T-helper 2 cell (primary cell): ENCODE measurements at regions not wholly inside any gene's neighbourhood (a gene's known extent, or its start where the extent isn't known, plus 50 kb on each side); places are given as distances from the start of the nearest gene placed in this dataset.
A peak's percentile ranks its signal among the peaks of the same experiment; 100 is the strongest.

ENCODE experiments used
- DNase-seq, 5 experiments: peaks; one replicate each; pipeline versions ENCODE4 v3.0.0 to v3.0.0-alpha.2; 2012 to 2022

DNA sequence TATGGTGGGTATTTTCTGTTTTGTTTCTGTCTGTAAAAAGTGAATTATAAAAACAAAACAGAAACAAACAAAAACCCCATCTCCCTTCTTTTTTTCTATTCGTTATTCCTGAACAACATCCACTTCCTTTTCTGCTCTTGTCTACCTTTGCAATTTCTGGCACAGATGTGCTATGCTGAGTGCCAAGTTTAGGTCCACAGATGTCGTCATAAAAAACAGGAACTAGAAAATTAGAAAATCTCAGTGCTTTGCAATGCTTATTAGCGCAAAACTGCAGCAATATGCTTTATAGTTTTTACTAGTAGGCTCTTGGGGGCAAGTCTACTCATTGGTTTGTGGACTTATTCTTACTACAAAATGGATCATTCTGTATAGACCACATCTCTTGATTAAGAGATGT, 94.2 kb upstream of the PRKCQ start:
- no peak for DNase-seq

DNA sequence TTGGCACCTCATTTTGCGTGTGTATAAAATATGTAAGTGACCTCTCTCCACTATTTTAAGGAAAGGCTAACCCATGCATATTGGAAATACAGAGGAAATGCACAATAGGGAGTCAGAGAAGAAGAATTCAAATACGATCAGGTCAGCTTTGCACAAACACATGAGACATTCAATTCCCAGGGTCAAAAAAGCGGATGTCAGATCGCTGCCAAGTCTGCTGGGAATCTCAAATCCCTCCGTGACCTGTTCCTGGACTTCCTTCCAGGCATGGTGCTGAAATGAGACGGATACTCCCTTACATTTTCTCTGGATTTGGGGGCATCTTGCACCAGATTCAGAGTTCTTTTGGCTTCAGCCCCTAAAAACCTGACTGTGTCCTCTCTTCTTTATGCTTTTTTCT, 91.9 kb upstream of the PRKCQ start:
- DNase-seq: no peak

DNA sequence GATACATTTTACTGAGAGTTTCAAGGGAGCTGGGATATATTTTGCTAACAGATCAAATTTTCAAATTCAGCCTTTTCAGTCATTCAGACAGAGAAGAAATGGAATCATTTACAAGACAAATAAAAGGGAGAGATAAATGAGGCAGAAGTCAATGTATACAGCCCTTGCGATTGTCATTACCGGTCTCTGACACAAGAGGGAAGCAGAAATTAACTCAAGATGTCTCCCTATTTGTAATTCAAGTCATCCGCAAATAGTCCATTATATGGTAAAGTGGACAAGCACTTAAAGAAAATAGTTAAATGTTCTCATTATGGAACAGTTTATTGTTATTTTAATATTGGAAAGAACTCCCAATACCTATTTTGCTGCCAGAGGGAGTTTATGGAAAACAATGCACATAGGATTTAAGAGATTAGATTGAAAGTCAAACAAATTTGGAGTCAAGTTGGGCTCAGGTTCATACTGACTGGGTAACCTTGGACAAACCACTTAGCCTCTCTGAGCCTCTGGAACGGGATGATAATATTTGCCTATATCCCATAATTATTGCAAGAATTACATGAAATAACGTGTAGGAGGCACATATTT, 89.3 kb upstream of the PRKCQ start:
- DNase-seq: peak in 1 of 5 experiments; percentile 71

DNA sequence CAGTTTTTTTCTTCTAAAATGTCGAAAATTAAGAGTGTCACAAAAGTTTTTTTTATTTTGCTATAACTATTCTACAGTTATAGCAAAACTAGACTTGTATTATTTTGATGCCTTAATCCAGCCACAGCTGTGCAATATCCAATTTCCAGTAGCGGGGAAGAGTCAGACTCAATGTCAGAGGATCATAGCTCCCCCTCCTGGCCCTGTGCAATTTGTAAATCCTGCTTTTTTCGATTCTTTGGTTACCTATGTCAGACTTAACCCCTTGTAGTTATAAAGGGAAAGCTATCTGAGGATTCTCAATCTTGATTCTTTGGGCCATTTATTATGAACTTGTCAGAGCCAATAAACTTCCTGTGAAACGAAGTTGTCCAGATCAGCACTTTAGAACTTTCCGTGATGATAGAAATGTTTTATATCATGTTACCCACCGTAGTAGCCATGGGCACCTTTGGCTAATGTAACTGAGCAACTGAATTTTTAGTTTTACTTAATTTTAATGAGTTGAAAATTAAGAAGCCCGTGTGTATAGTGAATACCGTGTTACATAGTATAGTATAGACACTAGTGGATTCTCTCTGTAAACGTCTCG, 87.7 kb upstream of the PRKCQ start:
- DNase-seq: peak in 2 of 5 experiments; percentile 7 to 74

DNA sequence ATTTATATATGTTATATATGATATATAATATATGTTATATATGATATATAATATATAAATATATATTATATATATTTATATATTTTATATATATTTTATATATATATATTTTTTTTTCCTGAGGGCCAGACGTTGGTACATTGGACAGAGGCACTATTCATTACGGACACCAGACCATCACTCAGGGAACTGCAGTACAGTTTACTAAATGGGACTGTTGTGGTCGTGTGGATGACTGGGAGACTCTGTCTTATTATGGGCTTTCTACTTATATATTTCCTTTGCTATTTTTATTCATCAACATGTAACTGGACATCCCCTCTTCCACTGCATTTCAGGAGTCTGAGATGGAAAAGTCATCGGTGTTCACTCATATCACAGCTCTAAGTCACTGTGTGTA, 87.1 kb upstream of the PRKCQ start:
- DNase-seq: no peak

DNA sequence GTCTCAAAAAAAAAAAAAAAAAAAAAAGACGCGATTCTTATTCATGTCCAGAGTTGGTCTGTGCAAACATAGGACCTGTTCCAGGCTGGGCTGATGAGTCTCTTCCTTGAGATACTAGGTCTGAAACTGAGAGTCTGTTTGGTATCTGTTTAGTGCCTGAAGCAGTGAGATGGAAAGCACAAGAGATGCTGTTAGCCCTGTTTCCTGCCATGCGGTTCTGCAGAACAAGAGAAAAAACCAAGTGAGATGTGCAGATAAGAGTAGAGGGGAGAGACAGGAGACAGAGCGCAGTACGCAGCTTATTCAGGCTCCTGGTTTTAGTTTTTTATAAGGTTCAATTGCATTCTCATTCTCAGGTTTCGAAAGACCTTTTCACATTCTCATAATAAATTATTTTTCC, 85.8 kb upstream of the PRKCQ start:
- peak in 4 of 5 experiments; percentile 10 to 98 (median 28) for DNase-seq

DNA sequence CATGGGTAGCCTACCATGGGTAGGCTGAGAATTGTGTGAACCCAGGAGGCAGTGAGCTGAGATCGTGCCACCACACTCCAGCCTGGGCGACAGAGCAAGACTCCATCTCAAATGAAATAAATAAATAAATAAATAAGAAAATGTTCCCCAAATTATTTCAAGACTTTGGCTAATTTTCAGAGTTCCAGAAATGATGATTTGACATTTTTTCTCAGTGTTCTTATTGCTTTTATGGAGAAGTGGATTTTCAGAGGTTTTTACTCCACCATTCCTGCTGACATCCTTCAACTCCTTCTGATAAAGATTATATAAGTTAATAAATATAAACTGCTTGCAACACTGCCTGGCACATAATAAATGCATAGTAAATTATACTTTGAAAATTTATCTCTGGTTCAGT, 80.4 kb upstream of the PRKCQ start:
- DNase-seq: no peak

DNA sequence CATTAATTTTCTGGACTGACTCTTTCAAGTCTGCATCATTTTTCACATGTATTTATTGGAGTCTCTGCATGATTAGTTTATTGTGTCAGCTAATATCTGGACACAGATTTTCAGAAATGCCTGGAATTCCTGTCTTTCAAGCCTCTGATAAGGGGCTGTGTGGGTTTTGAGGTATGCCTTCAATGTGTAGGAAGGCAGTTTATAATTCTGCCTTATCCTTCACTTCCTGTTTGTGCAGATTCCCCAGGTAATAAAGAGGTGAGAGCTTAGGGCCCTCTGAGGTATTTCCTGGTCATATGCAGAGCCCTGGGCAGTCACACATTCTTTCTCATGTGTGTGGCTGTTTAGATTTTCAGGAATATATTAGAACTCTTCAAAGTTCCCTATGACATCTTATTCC, 79.4 kb upstream of the PRKCQ start:
- DNase-seq: no peak

DNA sequence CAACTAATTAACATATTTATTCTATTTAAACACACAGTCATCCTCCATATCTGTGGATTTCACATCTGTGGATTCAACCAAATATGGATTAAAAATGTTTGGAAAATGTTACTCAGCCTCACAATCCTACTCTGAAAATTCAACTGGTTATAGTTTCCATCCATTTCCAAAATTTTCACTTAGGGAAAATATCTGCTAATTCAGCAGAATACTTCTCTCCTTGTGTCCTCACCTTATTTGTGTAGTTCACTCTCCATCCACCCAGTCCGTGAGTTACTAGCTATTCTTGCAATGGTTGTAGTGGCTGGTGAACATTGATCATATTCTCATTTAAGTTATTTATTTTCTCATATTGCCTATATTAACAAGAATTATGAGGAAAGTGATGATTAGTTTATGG, 77.6 kb upstream of the PRKCQ start:
- no peak for DNase-seq

DNA sequence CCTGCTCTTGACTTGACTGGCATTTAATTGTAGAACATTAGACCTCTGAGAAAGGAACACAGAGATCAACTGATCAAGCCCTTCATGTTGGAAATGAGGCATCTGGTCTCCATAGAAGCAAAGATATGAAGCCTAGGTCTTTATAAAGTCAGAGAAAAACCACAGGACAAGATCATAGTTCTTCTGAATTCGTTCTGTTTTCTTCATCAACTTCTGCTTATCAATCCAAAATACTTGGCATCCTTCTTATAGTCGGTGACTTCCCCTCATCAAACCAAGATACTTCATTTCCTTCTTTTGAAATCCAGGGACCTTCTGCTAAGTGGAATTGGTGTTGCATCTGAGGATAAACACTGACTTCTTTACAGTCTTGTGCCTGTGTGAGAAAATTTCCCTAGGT, 77.1 kb upstream of the PRKCQ start:
- peak in 1 of 5 experiments; percentile 25 for DNase-seq

DNA sequence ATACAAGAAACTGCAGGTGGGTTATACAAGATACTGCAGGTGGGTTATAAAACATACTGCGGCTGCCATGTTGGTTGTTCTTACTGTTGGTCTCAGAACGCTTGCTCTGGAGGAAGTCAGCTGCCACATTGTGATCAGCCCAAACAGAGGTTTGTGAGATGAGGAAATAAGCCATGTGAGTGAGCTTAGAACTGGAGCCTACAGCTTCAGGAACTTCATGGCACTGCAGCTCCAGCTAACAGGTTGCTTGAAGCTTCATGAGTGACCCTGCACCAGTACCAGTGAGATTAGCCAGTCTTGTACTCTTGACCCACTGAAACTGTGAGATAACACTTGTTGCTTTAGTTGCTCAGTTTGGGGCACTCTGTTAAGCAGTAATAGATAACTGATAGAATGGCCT, 74.5 kb upstream of the PRKCQ start:
- peak in 1 of 5 experiments; percentile 10 for DNase-seq

DNA sequence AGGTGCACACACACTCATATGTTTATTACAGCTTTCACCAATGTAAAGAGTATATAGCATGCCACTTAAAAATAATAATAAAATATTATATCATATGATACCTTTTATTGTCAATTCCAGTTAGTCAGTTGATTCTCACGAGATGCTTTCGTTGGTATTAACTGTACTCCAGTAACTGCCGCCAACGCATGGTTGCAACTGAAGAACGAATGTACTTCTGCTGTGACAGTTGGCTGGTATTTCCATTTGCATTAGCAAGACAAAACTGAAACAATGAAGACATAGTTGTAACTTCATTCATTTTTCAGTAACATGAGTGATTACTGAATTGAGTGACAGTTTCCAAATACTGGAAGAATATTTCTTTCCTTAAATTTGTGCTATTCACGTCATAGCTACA, 70.5 kb upstream of the PRKCQ start:
- DNase-seq: no peak

DNA sequence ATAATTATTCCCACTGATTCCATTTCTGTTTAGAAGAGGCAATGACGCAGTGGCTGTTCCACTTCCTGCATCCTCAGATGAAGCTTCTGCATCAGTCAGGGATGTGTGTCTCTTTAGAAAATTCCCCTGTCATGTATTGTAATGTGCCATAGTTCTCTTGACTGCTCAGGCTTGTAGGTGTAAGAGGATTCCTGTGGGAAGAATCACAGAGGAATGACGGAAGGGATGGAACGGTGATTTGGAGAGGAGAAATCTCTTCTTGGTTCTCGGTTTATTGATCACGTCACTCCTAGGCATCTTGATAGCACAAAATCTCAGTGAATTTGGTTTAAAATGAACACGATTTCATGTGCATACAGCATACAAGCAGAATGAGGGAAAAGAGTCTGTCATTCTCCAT, 69.8 kb upstream of the PRKCQ start:
- no peak for DNase-seq

DNA sequence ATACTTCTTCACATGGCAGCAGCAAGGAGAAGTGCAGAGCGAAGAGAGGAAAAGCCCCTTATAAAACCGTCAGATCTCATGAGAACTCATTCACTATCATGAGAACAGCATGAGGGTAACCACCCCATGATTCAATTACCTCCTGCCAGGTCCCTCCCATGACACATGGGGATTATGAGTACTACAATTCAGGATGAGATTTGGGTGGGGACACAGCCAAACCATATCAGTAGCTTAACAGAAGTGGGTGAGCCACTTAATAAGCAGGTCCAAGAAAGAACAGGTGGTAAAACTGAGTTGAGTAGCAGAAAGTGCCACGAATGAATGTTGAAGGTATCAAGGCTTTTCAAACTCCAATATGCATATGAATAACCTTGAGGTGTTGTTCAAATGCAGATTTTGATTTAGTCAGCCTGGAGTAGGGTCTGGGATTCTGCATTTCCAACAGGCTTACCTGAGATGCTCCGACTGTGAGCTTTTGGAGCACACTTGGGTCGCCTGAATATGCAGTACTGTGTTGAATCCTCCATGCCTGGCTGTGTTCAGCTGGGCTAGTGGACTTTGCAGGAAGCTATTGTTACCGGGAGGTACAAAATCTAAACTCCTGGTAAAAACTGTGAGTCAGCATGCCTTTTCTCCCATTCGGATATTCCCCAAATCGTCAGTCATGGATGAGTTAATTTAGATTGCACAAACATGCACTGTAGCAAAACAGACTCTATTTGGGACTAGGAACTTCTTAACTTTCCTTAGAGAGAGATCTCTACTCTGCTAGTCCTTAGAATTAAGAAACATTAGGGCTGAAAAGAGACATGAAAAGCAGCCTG, 69.0 kb upstream of the PRKCQ start:
- no peak for DNase-seq

DNA sequence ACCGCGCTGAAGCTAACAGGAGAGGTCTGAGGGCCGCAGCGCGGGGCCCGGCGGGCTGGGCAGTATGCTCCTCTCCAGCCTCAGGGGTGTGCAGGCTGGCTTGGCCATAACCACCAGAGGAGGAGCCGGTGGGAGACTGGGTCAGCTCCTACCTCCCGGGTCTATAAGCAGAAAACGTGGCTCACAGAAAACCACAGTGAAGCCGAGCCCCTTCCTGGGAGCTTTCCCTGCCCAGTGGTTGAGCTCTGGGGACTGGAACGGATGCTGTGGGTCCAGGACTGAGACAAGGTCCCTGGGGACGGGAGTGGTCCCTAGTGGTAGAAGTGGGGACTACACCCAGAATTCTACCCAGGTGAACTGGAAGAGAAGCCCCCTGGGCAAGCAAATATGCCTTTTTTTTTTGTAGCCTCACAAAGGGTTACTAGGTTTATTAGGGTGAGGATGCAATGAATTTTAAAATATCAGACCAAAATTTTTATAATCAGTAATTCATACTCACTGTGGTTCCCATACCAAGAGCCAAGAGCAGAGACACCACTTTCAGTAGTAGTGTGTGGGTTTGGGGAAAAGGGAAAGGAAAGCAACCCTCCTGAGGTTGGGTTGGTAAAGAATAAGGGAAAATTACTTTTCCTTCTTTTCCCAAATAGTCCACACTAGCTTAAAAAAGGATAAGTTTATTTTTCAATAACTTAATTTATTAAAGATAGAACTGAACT, 67.9 kb upstream of the PRKCQ start:
- peak; percentile 19 to 73 (median 47) for DNase-seq

DNA sequence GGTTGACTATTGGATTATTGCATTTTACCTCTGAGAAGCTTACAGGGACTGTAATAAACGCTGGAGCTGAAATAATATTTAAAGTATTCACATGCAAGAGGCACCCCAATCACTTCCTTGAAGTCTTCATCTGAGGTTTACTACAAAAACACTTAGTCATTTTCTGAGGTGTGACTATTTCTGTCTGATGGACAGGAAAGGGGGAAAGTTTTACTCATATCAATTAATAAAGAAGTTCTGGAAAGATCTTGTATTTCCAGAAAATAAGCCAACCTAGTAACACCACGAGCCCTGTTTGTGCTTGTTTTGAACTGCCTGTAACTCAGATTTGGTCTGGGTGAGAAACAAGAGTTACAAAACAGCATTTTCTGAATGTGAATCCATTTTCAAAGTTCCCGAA, 63.9 kb upstream of the PRKCQ start:
- DNase-seq: peak in 1 of 5 experiments; percentile 46

DNA sequence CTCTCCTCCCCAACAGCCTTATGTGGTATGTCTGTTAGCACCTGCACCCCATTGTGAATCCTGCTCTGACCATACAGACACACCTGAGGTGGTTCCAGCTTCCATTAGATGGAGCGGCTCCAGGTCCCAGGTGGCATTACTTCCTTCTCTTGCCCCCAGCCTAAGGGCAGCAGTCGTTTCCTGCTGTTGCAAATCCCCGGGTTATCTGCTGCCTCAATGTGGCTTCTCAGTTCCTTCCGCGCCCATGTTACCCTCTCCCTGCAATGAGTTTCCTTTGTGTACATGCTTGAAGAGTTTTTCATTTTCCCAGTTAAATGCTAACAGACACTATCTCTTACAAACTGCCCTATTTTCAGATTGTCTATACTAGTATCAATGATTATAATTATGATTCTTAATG, 62.8 kb upstream of the PRKCQ start:
- DNase-seq: peak in 1 of 5 experiments; percentile 47

DNA sequence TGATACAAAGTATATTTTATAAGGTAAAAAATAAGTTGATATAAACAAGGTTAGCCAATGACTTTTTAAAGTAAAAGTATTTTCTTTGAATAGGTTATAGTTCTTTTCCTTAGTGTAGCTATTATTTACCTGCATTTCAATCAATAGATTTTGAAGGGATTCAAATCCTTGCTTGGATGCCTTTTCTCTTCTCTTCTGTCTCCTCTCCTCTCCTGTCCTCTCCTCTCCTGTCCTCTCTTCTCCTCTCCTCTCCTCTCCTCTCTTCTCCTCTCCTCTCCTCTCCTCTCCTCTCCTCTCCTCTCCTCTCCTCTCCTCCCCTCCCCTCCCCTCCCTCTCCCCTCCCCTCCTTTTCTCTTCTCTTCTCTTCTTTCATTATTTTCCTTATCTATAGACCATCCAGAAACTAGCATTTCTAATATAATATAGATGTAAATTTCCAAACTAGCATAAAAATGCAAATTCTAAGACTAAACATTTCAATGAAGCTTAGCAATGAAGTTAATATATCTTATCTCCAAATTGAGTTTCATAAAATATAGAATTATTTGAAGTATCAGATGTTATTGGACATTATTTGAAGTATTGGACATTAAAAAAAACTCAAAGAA, 60.5 kb upstream of the PRKCQ start:
- no peak for DNase-seq

DNA sequence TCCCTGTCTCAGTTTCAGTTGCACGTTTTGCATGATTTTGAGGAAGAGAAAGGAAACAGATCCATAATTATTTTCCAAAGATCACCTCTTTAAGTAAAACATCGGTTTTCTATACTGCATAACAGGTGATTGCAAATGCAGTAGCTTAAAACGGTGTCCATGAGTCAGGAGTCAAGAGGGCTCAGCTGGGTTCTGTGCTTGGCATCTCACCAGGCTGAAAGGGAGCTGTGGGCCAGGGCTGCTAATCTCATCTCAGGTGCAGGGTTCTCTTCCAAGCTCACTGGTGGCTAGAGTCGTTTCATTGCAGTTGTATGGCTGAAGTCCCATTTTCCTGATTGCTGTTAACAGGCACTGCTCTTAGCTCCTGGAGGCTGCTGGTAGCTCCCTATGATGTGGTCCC, 57.0 kb upstream of the PRKCQ start:
- no peak for DNase-seq

DNA sequence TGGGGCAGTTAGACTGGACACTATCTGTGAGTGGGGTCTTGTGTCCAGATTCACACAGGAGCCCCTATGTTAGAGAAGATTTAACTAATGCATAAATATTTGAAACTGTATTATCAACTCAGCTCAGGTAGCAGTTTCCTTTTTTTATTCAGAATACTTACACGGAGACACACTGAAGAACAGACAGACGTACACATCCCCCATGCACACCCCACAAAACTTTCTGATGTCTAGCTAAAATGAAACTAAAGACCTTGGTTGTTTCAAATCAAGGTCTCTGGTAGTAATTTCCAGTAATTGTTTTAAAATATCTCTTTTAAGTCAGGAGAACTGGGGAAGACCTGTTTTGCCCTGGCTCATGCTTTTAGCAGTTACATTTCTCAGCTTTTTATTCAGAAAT, 55.7 kb upstream of the PRKCQ start:
- no peak for DNase-seq
